ENCODE measurements at regions not wholly inside any gene's neighbourhood (a gene's known extent, or its start where the extent isn't known, plus 50 kb on each side); places are given as distances from the start of the nearest gene placed in this dataset.

GRCh38 chr10:111993321-111993720 lies 190.2 kb downstream of the GPAM start:
- TF ChIP-seq, protein P1, sequence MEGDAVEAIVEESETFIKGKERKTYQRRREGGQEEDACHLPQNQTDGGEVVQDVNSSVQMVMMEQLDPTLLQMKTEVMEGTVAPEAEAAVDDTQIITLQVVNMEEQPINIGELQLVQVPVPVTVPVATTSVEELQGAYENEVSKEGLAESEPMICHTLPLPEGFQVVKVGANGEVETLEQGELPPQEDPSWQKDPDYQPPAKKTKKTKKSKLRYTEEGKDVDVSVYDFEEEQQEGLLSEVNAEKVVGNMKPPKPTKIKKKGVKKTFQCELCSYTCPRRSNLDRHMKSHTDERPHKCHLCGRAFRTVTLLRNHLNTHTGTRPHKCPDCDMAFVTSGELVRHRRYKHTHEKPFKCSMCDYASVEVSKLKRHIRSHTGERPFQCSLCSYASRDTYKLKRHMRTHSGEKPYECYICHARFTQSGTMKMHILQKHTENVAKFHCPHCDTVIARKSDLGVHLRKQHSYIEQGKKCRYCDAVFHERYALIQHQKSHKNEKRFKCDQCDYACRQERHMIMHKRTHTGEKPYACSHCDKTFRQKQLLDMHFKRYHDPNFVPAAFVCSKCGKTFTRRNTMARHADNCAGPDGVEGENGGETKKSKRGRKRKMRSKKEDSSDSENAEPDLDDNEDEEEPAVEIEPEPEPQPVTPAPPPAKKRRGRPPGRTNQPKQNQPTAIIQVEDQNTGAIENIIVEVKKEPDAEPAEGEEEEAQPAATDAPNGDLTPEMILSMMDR (conservative IDR thresholded peaks at IDR 0.05), result no peak
- TF ChIP-seq EZH2 (IDR thresholded peaks at IDR 0.05; ENCODE audit: low read depth), result no peak
